ENCODE measurements at regions not wholly inside any gene's neighbourhood (a gene's known extent, or its start where the extent isn't known, plus 50 kb on each side); places are given as distances from the start of the nearest gene placed in this dataset.
A peak's percentile ranks its signal among the peaks of the same experiment; 100 is the strongest.

DNA sequence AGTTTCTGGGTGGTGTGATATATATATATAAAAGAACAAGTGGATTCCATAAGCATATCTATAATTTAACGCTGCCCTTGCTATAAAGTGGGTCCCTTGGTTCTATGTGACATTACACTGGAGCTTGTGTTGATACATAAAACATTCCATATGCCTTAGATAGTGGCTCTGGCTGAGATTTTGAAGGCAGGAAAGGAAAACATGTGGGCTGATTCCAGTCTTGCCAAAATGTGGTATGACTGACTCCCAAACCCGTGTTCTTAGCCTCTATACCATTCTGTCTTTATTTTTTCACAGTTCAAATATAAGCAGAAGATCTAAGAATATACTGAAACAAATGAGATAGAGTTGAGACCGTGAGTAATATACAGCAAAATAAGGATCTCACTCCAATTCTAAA lies 522.8 kb upstream of the LRRC4C start:
- no peaks in the 10 kb centered on the region for H3K27me3 Mint-ChIP-seq (ENCODE audit: low read depth, unreplicated experiment)
- H3K4me1 ChIP-seq (ENCODE audit: insufficient read depth, low read length): no peaks in the 10 kb centered on the region
- no peaks in the 10 kb centered on the region for H4K20me1 ChIP-seq (ENCODE audit: insufficient read depth, low read length)
- no peak for FAIRE-seq
- H3K4me1 Mint-ChIP-seq (ENCODE audit: low read depth, unreplicated experiment): peaks cover 5% of the 10 kb centered on the region
- no peak overlapping the region for H2AFZ ChIP-seq (ENCODE audit: low read depth, low read length)
- DNase-seq (ENCODE audit: low read depth): no peak
- TF ChIP-seq, protein P1, sequence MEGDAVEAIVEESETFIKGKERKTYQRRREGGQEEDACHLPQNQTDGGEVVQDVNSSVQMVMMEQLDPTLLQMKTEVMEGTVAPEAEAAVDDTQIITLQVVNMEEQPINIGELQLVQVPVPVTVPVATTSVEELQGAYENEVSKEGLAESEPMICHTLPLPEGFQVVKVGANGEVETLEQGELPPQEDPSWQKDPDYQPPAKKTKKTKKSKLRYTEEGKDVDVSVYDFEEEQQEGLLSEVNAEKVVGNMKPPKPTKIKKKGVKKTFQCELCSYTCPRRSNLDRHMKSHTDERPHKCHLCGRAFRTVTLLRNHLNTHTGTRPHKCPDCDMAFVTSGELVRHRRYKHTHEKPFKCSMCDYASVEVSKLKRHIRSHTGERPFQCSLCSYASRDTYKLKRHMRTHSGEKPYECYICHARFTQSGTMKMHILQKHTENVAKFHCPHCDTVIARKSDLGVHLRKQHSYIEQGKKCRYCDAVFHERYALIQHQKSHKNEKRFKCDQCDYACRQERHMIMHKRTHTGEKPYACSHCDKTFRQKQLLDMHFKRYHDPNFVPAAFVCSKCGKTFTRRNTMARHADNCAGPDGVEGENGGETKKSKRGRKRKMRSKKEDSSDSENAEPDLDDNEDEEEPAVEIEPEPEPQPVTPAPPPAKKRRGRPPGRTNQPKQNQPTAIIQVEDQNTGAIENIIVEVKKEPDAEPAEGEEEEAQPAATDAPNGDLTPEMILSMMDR (IDR thresholded peaks at IDR 0.05; ENCODE audit: insufficient read depth, low read depth, low read length): no peak
- TF ChIP-seq EZH2 (IDR thresholded peaks at IDR 0.05; ENCODE audit: insufficient read depth, low read length): no peak
- no peaks in the 10 kb centered on the region for H3K36me3 Mint-ChIP-seq (ENCODE audit: low read depth, unreplicated experiment)
- no peak overlapping the region for H3K27ac ChIP-seq (ENCODE audit: low read depth, low read length)
- H3K9me3 ChIP-seq (ENCODE audit: insufficient read depth, low read depth, low read length): peaks cover 5% of the 10 kb centered on the region
- H3K9me3 Mint-ChIP-seq (ENCODE audit: unreplicated experiment): no peaks in the 10 kb centered on the region
- no peak overlapping the region for H3K9ac ChIP-seq (ENCODE audit: low read length)
- H3K4me2 ChIP-seq (ENCODE audit: low read length): no peak overlapping the region
- no peak overlapping the region for H3K27ac Mint-ChIP-seq (ENCODE audit: unreplicated experiment)
- no peaks in the 10 kb centered on the region for H3K36me3 ChIP-seq (ENCODE audit: insufficient read depth, low read length)
- H3K4me3 ChIP-seq (ENCODE audit: insufficient read depth, low read depth, low read length): no peak overlapping the region
- no peaks in the 10 kb centered on the region for H3K27me3 ChIP-seq (ENCODE audit: insufficient read depth, low read length)
- no peak overlapping the region for H3K4me3 Mint-ChIP-seq (ENCODE audit: unreplicated experiment)
- no peaks in the 10 kb centered on the region for H3K79me2 ChIP-seq (ENCODE audit: insufficient read depth, low read length)

DNA sequence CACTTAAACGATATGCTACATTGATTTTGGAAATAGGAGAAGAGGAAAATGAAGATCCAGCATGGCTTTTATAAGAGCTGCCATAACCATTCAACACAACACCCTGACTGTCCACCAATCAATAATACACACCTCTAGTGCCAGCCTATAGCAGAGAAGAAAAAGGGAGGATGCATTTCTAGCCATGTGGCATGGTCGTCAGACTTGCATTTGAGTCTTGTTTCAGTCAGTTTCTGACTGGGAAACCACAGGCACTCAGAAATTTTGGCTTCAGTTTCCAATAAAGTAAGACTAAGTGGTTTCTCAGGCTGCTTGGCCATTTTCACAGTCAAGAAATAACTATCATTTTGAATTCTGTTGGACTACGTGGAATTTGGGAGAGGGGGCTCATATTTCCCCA lies 523.5 kb upstream of the LRRC4C start:
- no peaks in the 10 kb centered on the region for H3K27me3 Mint-ChIP-seq (ENCODE audit: low read depth, unreplicated experiment)
- no peak for FAIRE-seq
- H3K36me3 ChIP-seq (ENCODE audit: insufficient read depth, low read length): no peaks in the 10 kb centered on the region
- peaks cover 5% of the 10 kb centered on the region for H3K4me1 Mint-ChIP-seq (ENCODE audit: low read depth, unreplicated experiment)
- H3K27ac Mint-ChIP-seq (ENCODE audit: unreplicated experiment): no peak overlapping the region
- no peak overlapping the region for H3K4me3 Mint-ChIP-seq (ENCODE audit: unreplicated experiment)
- H3K27me3 ChIP-seq (ENCODE audit: insufficient read depth, low read length): no peaks in the 10 kb centered on the region
- no peaks in the 10 kb centered on the region for H3K4me1 ChIP-seq (ENCODE audit: insufficient read depth, low read length)
- H3K9me3 Mint-ChIP-seq (ENCODE audit: unreplicated experiment): no peaks in the 10 kb centered on the region
- no peaks in the 10 kb centered on the region for H4K20me1 ChIP-seq (ENCODE audit: insufficient read depth, low read length)
- no peaks in the 10 kb centered on the region for H3K79me2 ChIP-seq (ENCODE audit: insufficient read depth, low read length)
- no peak overlapping the region for H3K4me2 ChIP-seq (ENCODE audit: low read length)
- DNase-seq (ENCODE audit: low read depth): peak; percentile 38
- H2AFZ ChIP-seq (ENCODE audit: low read depth, low read length): no peak overlapping the region
- no peak for TF ChIP-seq EZH2 (IDR thresholded peaks at IDR 0.05; ENCODE audit: insufficient read depth, low read length)
- TF ChIP-seq, protein P1 (IDR thresholded peaks at IDR 0.05; ENCODE audit: insufficient read depth, low read depth, low read length): no peak
- peaks cover 4% of the 10 kb centered on the region for H3K9me3 ChIP-seq (ENCODE audit: insufficient read depth, low read depth, low read length)
- no peak overlapping the region for H3K27ac ChIP-seq (ENCODE audit: low read depth, low read length)
- H3K4me3 ChIP-seq (ENCODE audit: insufficient read depth, low read depth, low read length): no peak overlapping the region
- H3K9ac ChIP-seq (ENCODE audit: low read length): no peak overlapping the region
- H3K36me3 Mint-ChIP-seq (ENCODE audit: low read depth, unreplicated experiment): no peaks in the 10 kb centered on the region

DNA sequence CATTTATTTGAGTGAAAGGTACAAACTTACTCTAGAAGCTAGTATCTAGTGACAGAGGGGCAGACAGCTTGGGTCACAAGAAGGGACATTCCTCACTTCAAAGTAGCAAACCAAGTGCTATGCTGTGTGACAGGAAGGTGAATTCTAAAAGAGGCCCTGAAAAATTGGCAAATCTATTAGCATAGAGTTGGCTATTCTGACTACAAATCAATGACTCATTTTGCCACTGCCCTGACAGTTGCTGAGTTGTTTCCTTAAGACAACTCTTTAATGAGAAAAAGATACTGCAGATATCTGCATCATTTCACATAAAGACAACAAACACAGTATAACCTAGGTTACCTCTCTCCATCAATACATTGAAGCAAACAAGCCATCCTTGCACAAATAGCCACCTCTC lies 524.0 kb upstream of the LRRC4C start:
- Mint-ChIP-seq H3K9me3 (ENCODE audit: unreplicated experiment) (no peaks in the 10 kb centered on the region), H3K4me3 (ENCODE audit: unreplicated experiment) (no peak overlapping the region), H3K4me1 (ENCODE audit: low read depth, unreplicated experiment) (peaks cover 5% of the 10 kb centered on the region), H3K27me3 (ENCODE audit: low read depth, unreplicated experiment) (no peaks in the 10 kb centered on the region), H3K36me3 (ENCODE audit: low read depth, unreplicated experiment) (no peaks in the 10 kb centered on the region), H3K27ac (ENCODE audit: unreplicated experiment) (no peak overlapping the region)
- H3K36me3 ChIP-seq (ENCODE audit: insufficient read depth, low read length): no peaks in the 10 kb centered on the region
- no peak for FAIRE-seq
- H3K27ac ChIP-seq (ENCODE audit: low read depth, low read length): no peak overlapping the region
- H3K4me2 ChIP-seq (ENCODE audit: low read length): no peak overlapping the region
- no peak overlapping the region for H2AFZ ChIP-seq (ENCODE audit: low read depth, low read length)
- no peaks in the 10 kb centered on the region for H3K27me3 ChIP-seq (ENCODE audit: insufficient read depth, low read length)
- no peaks in the 10 kb centered on the region for H4K20me1 ChIP-seq (ENCODE audit: insufficient read depth, low read length)
- no peaks in the 10 kb centered on the region for H3K4me1 ChIP-seq (ENCODE audit: insufficient read depth, low read length)
- no peak overlapping the region for H3K9ac ChIP-seq (ENCODE audit: low read length)
- no peak overlapping the region for H3K4me3 ChIP-seq (ENCODE audit: insufficient read depth, low read depth, low read length)
- no peaks in the 10 kb centered on the region for H3K79me2 ChIP-seq (ENCODE audit: insufficient read depth, low read length)
- H3K9me3 ChIP-seq (ENCODE audit: insufficient read depth, low read depth, low read length): no peaks in the 10 kb centered on the region
- no peak for TF ChIP-seq EZH2 (IDR thresholded peaks at IDR 0.05; ENCODE audit: insufficient read depth, low read length)
- TF ChIP-seq, protein P1 (IDR thresholded peaks at IDR 0.05; ENCODE audit: insufficient read depth, low read depth, low read length): no peak
- DNase-seq (ENCODE audit: low read depth): peak; percentile 40
